Muscle layer of duodenum (tissue), 2 donors: ENCODE measurements at regions not wholly inside any gene's neighbourhood (a gene's known extent, or its start where the extent isn't known, plus 50 kb on each side); places are given as distances from the start of the nearest gene placed in this dataset.

Experiments used
- H3K27ac ChIP-seq: one replicate; pipeline ENCODE4 v1.7.0; 2013; ENCODE audit warnings: mild to moderate bottlenecking, low read length
- H3K27me3 ChIP-seq: one replicate; pipeline ENCODE4 v1.7.0; 2013; ENCODE audit warnings: low read depth, mild to moderate bottlenecking, control low read depth, low read length
- H3K36me3 ChIP-seq, 2 donors: one replicate each; pipeline ENCODE4 v1.7.0; 2013; ENCODE audit warnings: low read length in 2 of 2, control low read depth in 1 of 2, mild to moderate bottlenecking in 1 of 2; ENCODE audit not compliant: insufficient read depth in 2 of 2, control insufficient read depth in 1 of 2
- H3K4me1 ChIP-seq, 2 donors: one replicate each; pipeline ENCODE4 v1.7.0; 2013; ENCODE audit warnings: low read length in 2 of 2, mild to moderate bottlenecking in 2 of 2, control low read depth in 1 of 2, moderate library complexity in 1 of 2; ENCODE audit not compliant: insufficient read depth in 2 of 2, control insufficient read depth in 1 of 2
- H3K4me3 ChIP-seq, 2 donors: one replicate each; pipeline ENCODE4 v1.7.0; 2013; ENCODE audit warnings: low read length in 2 of 2, low read depth in 1 of 2, mild to moderate bottlenecking in 1 of 2
- H3K9me3 ChIP-seq, 2 donors: one replicate each; pipeline ENCODE4 v1.7.0; 2013; ENCODE audit warnings: low read length in 2 of 2, control low read depth in 1 of 2, mild to moderate bottlenecking in 1 of 2; ENCODE audit not compliant: control insufficient read depth in 1 of 2
- donor health status: healthy.

- no peak overlapping the region for H3K27ac ChIP-seq
- no peaks in the 10 kb centered on the region for H3K36me3 ChIP-seq
- H3K4me3 ChIP-seq, result no peak overlapping the region
- no peaks in the 10 kb centered on the region for H3K4me1 ChIP-seq
- H3K27me3 ChIP-seq, result no peaks in the 10 kb centered on the region
- no peaks in the 10 kb centered on the region for H3K9me3 ChIP-seq
Observed at GRCh38 chr7:32262315-32262714, 192.1 kb upstream of the PDE1C start.

GRCh38 chr7:32259931-32260596 is 189.9 kb upstream of the PDE1C start:
- Histone ChIP-seq H3K27me3 (no peaks in the 10 kb centered on the region), H3K4me3 (no peak overlapping the region), H3K36me3 (no peaks in the 10 kb centered on the region), H3K9me3 (no peaks in the 10 kb centered on the region), H3K4me1 (no peaks in the 10 kb centered on the region), H3K27ac (no peak overlapping the region)

- Histone ChIP-seq H3K9me3 (no peaks in the 10 kb centered on the region), H3K27ac (no peak overlapping the region), H3K4me1 (no peaks in the 10 kb centered on the region), H3K4me3 (no peak overlapping the region), H3K27me3 (no peaks in the 10 kb centered on the region), H3K36me3 (no peaks in the 10 kb centered on the region)
Observed at GRCh38 chr7:32258265-32258664, 188.1 kb upstream of the PDE1C start.

- Histone ChIP-seq H3K4me3 (no peak overlapping the region), H3K36me3 (no peaks in the 10 kb centered on the region), H3K9me3 (no peaks in the 10 kb centered on the region), H3K4me1 (no peaks in the 10 kb centered on the region), H3K27me3 (no peaks in the 10 kb centered on the region), H3K27ac (no peak overlapping the region)
Observed at GRCh38 chr7:32257621-32258020, 187.4 kb upstream of the PDE1C start.

- Histone ChIP-seq H3K36me3 (no peaks in the 10 kb centered on the region), H3K27ac (no peak overlapping the region), H3K27me3 (no peaks in the 10 kb centered on the region), H3K9me3 (no peaks in the 10 kb centered on the region), H3K4me1 (no peaks in the 10 kb centered on the region), H3K4me3 (no peak overlapping the region)
Observed at GRCh38 chr7:32256811-32257210, 186.6 kb upstream of the PDE1C start.

GRCh38 chr7:32256376-32256775 is 186.2 kb upstream of the PDE1C start:
- H3K4me1 ChIP-seq, result no peaks in the 10 kb centered on the region
- no peak overlapping the region for H3K27ac ChIP-seq
- H3K36me3 ChIP-seq, result no peaks in the 10 kb centered on the region
- no peak overlapping the region for H3K4me3 ChIP-seq
- no peaks in the 10 kb centered on the region for H3K27me3 ChIP-seq
- no peaks in the 10 kb centered on the region for H3K9me3 ChIP-seq

- Histone ChIP-seq H3K27me3 (no peaks in the 10 kb centered on the region), H3K36me3 (no peaks in the 10 kb centered on the region), H3K4me3 (no peak overlapping the region), H3K9me3 (no peaks in the 10 kb centered on the region), H3K27ac (no peak overlapping the region), H3K4me1 (no peaks in the 10 kb centered on the region)
Observed at GRCh38 chr7:32255036-32255435, 184.8 kb upstream of the PDE1C start.

GRCh38 chr7:32253299-32253698 is 183.1 kb upstream of the PDE1C start:
- Histone ChIP-seq H3K4me1 (no peaks in the 10 kb centered on the region), H3K9me3 (no peaks in the 10 kb centered on the region), H3K36me3 (no peaks in the 10 kb centered on the region), H3K27me3 (no peaks in the 10 kb centered on the region), H3K4me3 (no peak overlapping the region), H3K27ac (no peak overlapping the region)

- no peaks in the 10 kb centered on the region for H3K36me3 ChIP-seq
- no peak overlapping the region for H3K27ac ChIP-seq
- H3K27me3 ChIP-seq, result no peaks in the 10 kb centered on the region
- H3K4me3 ChIP-seq, result no peak overlapping the region
- H3K9me3 ChIP-seq, result no peaks in the 10 kb centered on the region
- no peaks in the 10 kb centered on the region for H3K4me1 ChIP-seq
Observed at GRCh38 chr7:32251659-32252058, 181.5 kb upstream of the PDE1C start.

- H3K4me1 ChIP-seq, result no peaks in the 10 kb centered on the region
- H3K36me3 ChIP-seq, result no peaks in the 10 kb centered on the region
- no peaks in the 10 kb centered on the region for H3K27me3 ChIP-seq
- no peaks in the 10 kb centered on the region for H3K9me3 ChIP-seq
- H3K27ac ChIP-seq, result no peak overlapping the region
- H3K4me3 ChIP-seq, result no peak overlapping the region
Observed at GRCh38 chr7:32250471-32251260, 180.5 kb upstream of the PDE1C start.

GRCh38 chr7:32250003-32250402 is 179.8 kb upstream of the PDE1C start:
- no peak overlapping the region for H3K4me3 ChIP-seq
- H3K36me3 ChIP-seq, result no peaks in the 10 kb centered on the region
- H3K27ac ChIP-seq, result no peak overlapping the region
- no peaks in the 10 kb centered on the region for H3K4me1 ChIP-seq
- no peaks in the 10 kb centered on the region for H3K9me3 ChIP-seq
- H3K27me3 ChIP-seq, result no peaks in the 10 kb centered on the region

- H3K4me3 ChIP-seq, result no peak overlapping the region
- H3K27ac ChIP-seq, result no peak overlapping the region
- H3K27me3 ChIP-seq, result no peaks in the 10 kb centered on the region
- H3K4me1 ChIP-seq, result no peaks in the 10 kb centered on the region
- no peaks in the 10 kb centered on the region for H3K9me3 ChIP-seq
- no peaks in the 10 kb centered on the region for H3K36me3 ChIP-seq
Observed at GRCh38 chr7:32248522-32248921, 178.3 kb upstream of the PDE1C start.
